ENCODE measurements at regions not wholly inside any gene's neighbourhood (a gene's known extent, or its start where the extent isn't known, plus 50 kb on each side); places are given as distances from the start of the nearest gene placed in this dataset.

DNA sequence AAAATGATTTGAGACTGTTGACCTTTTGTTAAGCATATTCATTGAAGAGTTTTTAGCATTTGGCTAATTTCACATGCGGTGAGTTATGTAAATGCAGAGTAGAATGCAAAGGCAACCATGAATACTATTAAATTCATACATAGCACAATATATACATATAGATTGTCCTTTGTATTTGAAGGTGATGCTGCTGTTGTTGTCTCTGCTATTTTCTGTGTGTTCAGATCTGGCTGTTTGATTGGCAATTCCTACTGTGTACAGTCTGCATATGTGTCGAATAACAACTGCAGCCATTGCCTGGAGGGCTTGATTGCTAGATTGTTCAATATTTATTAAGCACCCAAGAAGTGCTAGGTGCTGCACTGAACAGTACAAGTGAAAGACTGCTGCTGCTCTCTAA lies 187.4 kb downstream of the FOXG1 start:
- CTCF ChIA-PET = no interaction called here
- Mint-ChIP-seq H3K36me3 (no peaks in the 10 kb centered on the region; the same call in 1 of the 2 replicates), H3K27ac (no peak overlapping the region), H3K4me1 (no peaks in the 10 kb centered on the region), H3K9me3 (peaks cover 35% of the 10 kb centered on the region), H3K27me3 (ENCODE audit: low read depth) (peaks cover 3% of the 10 kb centered on the region; the same call in 1 of the 2 replicates), H3K4me3 (no peak overlapping the region)
- POLR2A ChIA-PET = no interaction called here
- TF ChIP-seq, protein P1, sequence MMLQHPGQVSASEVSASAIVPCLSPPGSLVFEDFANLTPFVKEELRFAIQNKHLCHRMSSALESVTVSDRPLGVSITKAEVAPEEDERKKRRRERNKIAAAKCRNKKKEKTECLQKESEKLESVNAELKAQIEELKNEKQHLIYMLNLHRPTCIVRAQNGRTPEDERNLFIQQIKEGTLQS (CRISPR knock-in tag; conservative IDR thresholded peaks at IDR 0.05) = no peak
- TF ChIP-seq SMAD3 (CRISPR knock-in tag; IDR thresholded peaks at IDR 0.05; ENCODE audit: borderline replicate concordance) (no peak), OVOL2 (CRISPR knock-in tag; IDR thresholded peaks at IDR 0.05; ENCODE audit: borderline replicate concordance) (no peak)
- DNase-seq (ENCODE audit: low spot score) (no peak), ATAC-seq (no peak)

DNA sequence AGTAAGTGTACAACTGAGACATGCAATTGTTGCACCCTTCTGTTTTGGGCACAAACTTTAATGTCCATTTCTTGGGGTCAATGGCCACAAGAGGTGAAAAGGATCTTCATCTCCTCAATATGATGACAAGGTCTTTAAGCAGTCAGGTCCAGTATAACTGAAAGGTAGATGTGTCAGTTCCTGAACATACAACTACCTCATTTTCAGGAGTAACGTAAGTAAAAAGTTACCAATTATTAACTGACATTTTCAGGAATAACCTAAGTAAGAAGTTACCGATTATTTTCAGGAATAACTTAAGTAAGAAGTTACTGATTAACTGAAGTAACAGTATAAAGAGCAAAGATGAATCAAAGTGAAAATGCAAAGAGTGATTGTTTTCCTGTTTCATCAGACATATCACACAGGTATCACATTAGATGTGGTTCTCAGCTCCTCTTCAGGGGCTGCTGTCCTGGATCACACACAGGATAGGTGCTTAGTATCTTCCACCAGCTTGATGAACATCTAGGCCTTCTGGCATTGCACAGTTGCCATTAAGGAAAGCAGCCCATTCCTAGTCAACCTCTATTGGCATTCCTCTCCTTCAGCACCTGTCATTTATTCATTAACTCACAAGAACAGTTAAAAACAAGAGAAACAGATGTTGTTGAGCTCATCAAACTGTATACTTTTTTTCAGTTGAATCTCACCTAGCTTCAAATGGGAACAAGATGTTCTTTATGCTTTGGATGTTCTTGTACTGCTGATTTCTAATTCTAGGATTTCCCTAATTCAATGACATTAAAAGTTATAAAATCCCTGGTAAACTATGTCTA lies 200.0 kb downstream of the FOXG1 start:
- no peaks in the 10 kb centered on the region; the same call in 1 of the 2 replicates for H3K36me3 Mint-ChIP-seq
- H3K9me3 Mint-ChIP-seq = peaks cover 13% of the 10 kb centered on the region
- DNase-seq (ENCODE audit: low spot score) = no peak
- H3K27ac Mint-ChIP-seq = no peak overlapping the region
- ChIA-PET POLR2A (no interaction called here), CTCF (no interaction called here)
- TF ChIP-seq ZNF423 (CRISPR knock-in tag; IDR thresholded peaks at IDR 0.05) (no peak), ZNF232 (CRISPR knock-in tag; IDR thresholded peaks at IDR 0.05) (no peak), NFYB (CRISPR knock-in tag; conservative IDR thresholded peaks at IDR 0.05; ENCODE audit: low read depth) (no peak), PRRX2 (CRISPR knock-in tag; IDR thresholded peaks at IDR 0.05) (no peak), GTF2I (CRISPR knock-in tag; conservative IDR thresholded peaks at IDR 0.05) (no peak), TP53 (CRISPR knock-in tag; IDR thresholded peaks at IDR 0.05) (no peak), MXD4 (CRISPR knock-in tag; IDR thresholded peaks at IDR 0.05; ENCODE audit: borderline replicate concordance) (no peak), FOXK1 (CRISPR knock-in tag; IDR thresholded peaks at IDR 0.05) (no peak)
- TF ChIP-seq, protein P2, sequence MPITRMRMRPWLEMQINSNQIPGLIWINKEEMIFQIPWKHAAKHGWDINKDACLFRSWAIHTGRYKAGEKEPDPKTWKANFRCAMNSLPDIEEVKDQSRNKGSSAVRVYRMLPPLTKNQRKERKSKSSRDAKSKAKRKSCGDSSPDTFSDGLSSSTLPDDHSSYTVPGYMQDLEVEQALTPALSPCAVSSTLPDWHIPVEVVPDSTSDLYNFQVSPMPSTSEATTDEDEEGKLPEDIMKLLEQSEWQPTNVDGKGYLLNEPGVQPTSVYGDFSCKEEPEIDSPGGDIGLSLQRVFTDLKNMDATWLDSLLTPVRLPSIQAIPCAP (CRISPR knock-in tag; IDR thresholded peaks at IDR 0.05) = no peak
- peaks cover 13% of the 10 kb centered on the region for H3K4me1 Mint-ChIP-seq
- H3K27me3 Mint-ChIP-seq (ENCODE audit: low read depth) = no peaks in the 10 kb centered on the region; the same call in 1 of the 2 replicates
- H3K4me3 Mint-ChIP-seq = no peak overlapping the region
- ATAC-seq = no peak

DNA sequence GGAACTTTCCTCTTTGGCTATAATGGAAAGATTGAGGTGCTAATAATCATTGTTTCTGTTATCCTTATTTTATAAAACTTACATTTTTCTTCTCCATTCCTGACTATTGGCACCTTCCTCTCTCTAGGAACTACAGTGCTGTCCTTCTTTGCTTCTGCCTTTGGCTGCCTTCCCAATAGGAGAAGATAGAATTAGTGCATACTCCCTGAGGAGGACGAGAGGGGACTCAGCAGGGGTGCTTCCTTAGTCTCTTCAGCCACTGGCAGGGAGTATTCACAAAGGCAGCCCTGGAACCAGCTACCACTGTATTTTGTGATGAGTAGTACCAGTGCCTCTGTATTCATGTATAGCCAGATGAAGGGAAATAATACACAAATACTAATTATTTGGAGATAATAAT lies 208.5 kb downstream of the FOXG1 start:
- TF ChIP-seq NR2C2 (CRISPR knock-in tag; IDR thresholded peaks at IDR 0.05) (no peak), ZNF423 (CRISPR knock-in tag; IDR thresholded peaks at IDR 0.05) (peak; percentile 60; the same call in 1 of the 2 replicates), ZNF138 (CRISPR knock-in tag; conservative IDR thresholded peaks at IDR 0.05) (no peak), NR1H2 (CRISPR knock-in tag; IDR thresholded peaks at IDR 0.05) (no peak), ZNF121 (CRISPR knock-in tag; IDR thresholded peaks at IDR 0.05) (peak; percentile 51; the same call in 1 of the 2 replicates)
- Mint-ChIP-seq H3K9me3 (peaks cover 5% of the 10 kb centered on the region), H3K4me3 (no peak overlapping the region), H3K27me3 (ENCODE audit: low read depth) (no peaks in the 10 kb centered on the region), H3K4me1 (peaks cover 12% of the 10 kb centered on the region), H3K27ac (no peak overlapping the region), H3K36me3 (no peaks in the 10 kb centered on the region; the same call in 1 of the 2 replicates)
- CTCF ChIA-PET = interaction anchor here (0.6 kb wide), 1 partner anchor 29 kb away, joined by 3 read pairs; no protein-coding TSS in a partner anchor
- ATAC-seq (peak; percentile 85), DNase-seq (ENCODE audit: low spot score) (peak; percentile 37)
- POLR2A ChIA-PET = no interaction called here

DNA sequence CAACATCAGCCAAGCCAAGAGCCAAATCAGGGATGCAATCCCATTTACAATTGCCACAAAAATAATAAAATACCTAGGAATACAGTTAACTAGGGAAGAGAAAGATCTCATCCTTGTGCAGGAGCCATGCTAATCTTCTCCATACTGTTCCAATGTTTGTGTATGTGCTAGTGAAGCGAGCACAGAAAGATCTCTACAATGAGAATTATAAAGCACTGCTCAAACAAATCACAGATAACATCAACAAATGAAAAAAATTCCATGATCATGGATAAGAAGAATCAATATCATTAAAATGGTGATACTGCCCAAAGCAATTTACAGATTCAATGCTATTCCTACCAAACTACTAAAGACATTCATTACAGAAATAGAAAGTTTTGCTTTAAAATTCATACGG lies 215.6 kb downstream of the FOXG1 start:
- Mint-ChIP-seq H3K4me1 (no peaks in the 10 kb centered on the region), H3K27ac (no peak overlapping the region), H3K4me3 (no peak overlapping the region), H3K9me3 (peaks cover 14% of the 10 kb centered on the region), H3K36me3 (no peaks in the 10 kb centered on the region), H3K27me3 (ENCODE audit: low read depth) (no peaks in the 10 kb centered on the region)
- TF ChIP-seq, protein P1 (CRISPR knock-in tag; conservative IDR thresholded peaks at IDR 0.05) = no peak
- TF ChIP-seq FOXJ3 (CRISPR knock-in tag; IDR thresholded peaks at IDR 0.05; ENCODE audit: borderline replicate concordance) (no peak), MYBL2 (CRISPR knock-in tag; IDR thresholded peaks at IDR 0.05) (no peak), JAZF1 (CRISPR knock-in tag; IDR thresholded peaks at IDR 0.05) (no peak), NFYB (CRISPR knock-in tag; conservative IDR thresholded peaks at IDR 0.05; ENCODE audit: low read depth) (no peak), NFATC4 (CRISPR knock-in tag; IDR thresholded peaks at IDR 0.05) (no peak), NR2C2 (CRISPR knock-in tag; IDR thresholded peaks at IDR 0.05) (no peak), CREB1 (CRISPR knock-in tag; IDR thresholded peaks at IDR 0.05) (no peak), SMAD3 (CRISPR knock-in tag; IDR thresholded peaks at IDR 0.05; ENCODE audit: borderline replicate concordance) (no peak), SMAD4 (CRISPR knock-in tag; IDR thresholded peaks at IDR 0.05) (no peak), TP53 (CRISPR knock-in tag; IDR thresholded peaks at IDR 0.05) (no peak)
- TF ChIP-seq, protein P3, sequence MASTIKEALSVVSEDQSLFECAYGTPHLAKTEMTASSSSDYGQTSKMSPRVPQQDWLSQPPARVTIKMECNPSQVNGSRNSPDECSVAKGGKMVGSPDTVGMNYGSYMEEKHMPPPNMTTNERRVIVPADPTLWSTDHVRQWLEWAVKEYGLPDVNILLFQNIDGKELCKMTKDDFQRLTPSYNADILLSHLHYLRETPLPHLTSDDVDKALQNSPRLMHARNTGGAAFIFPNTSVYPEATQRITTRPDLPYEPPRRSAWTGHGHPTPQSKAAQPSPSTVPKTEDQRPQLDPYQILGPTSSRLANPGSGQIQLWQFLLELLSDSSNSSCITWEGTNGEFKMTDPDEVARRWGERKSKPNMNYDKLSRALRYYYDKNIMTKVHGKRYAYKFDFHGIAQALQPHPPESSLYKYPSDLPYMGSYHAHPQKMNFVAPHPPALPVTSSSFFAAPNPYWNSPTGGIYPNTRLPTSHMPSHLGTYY (CRISPR knock-in tag; IDR thresholded peaks at IDR 0.05) = no peak
- ChIA-PET POLR2A (no interaction called here), CTCF (no interaction called here)
- ATAC-seq = no peak
- DNase-seq (ENCODE audit: low spot score) = no peak

Data from WTC11 (cell line).